ENCODE measurements at regions not wholly inside any gene's neighbourhood (a gene's known extent, or its start where the extent isn't known, plus 50 kb on each side); places are given as distances from the start of the nearest gene placed in this dataset.

DNA sequence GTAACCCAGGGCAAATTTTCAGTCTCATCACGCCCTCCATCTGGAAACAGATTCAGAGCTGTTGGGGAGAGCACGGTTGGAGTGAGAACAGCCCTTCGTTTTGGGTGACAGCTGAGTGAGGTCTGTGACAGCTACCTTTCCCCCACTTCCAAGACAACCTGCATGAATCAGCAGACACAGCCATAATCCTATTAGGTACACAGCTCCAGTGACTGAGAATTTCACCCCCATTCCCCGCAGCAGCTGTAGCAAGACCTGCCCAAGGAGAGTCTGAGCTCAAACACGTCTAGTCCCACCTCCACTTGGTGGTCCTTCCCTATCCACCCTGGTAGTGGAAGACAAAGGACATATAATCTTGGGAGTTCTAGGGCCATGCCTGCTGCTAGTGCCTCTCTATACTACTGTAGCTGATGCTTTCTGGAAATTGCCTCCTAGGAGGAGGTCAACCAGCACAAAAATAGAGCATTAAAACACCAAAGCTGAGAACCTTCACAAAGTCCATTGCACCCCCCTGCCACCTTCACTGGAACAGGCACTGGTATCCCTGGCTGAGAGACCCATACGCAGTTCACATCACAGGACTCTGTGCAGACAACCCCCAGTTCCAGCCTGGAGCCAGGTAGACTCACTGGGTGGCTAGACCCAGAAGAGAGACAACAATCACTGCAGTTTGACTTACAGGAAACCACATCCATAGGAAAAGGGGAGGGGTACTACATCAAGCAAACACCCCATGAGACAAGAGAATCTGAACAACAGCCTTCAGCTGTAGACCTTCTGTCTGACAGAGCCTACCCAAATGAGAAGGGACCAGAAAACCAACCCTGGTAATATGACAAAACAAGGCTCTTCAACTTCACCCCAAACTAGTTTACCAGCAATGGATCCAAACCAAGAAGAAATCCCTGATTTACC lies 448.6 kb upstream of the CBLB start:
- TF ChIP-seq, protein P1, sequence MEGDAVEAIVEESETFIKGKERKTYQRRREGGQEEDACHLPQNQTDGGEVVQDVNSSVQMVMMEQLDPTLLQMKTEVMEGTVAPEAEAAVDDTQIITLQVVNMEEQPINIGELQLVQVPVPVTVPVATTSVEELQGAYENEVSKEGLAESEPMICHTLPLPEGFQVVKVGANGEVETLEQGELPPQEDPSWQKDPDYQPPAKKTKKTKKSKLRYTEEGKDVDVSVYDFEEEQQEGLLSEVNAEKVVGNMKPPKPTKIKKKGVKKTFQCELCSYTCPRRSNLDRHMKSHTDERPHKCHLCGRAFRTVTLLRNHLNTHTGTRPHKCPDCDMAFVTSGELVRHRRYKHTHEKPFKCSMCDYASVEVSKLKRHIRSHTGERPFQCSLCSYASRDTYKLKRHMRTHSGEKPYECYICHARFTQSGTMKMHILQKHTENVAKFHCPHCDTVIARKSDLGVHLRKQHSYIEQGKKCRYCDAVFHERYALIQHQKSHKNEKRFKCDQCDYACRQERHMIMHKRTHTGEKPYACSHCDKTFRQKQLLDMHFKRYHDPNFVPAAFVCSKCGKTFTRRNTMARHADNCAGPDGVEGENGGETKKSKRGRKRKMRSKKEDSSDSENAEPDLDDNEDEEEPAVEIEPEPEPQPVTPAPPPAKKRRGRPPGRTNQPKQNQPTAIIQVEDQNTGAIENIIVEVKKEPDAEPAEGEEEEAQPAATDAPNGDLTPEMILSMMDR (IDR thresholded peaks at IDR 0.05; ENCODE audit: poor library complexity) = no peak
- TF ChIP-seq EZH2 (IDR thresholded peaks at IDR 0.05; ENCODE audit: borderline replicate concordance) (no peak), EZH2phosphoT487 (IDR thresholded peaks at IDR 0.05; ENCODE audit: low read depth, severe bottlenecking, unreplicated experiment) (no peak)
